Endothelial cell of umbilical vein (primary cell): ENCODE measurements at regions not wholly inside any gene's neighbourhood (a gene's known extent, or its start where the extent isn't known, plus 50 kb on each side); places are given as distances from the start of the nearest gene placed in this dataset.

ENCODE experiments used
- BruUV-seq: library from RNA; stranded (reverse); fragments of 400-500 nt; replicated peaks from 2 replicates; lab custom pipeline; 2021; lab: Mats Ljungman, UMichigan
- CTCF ChIA-PET: fragments of 300-600, 350-600 bp; sonication (Branson Sonifier 250); formaldehyde crosslinking; loops from one replicate; lab custom pipeline; 2021; ENCODE audit warnings: antibody characterized with exemption, inconsistent platforms; lab: Charles Lee
- POLR2A ChIA-PET: fragments of 300-600, 350-600 bp; sonication (Branson Sonifier 250); formaldehyde crosslinking; loops from one replicate; lab custom pipeline; 2021; ENCODE audit warnings: antibody characterized with exemption, inconsistent platforms; lab: Charles Lee
- DNase-seq: peaks from one replicate; pipeline ENCODE4 v3.0.0-alpha.2; 2011; ENCODE audit warnings: low read depth, low spot score
- FAIRE-seq: peaks from 2 replicates; lab custom pipeline; 2011; peaks lifted over from hg19 to GRCh38; lab: Jason Lieb, UNC
- H2AFZ ChIP-seq: 2 replicates; pipeline ENCODE4 v1.6.0; 2012; ENCODE audit warnings: low read depth, low read length, control low read depth, inconsistent platforms
- H3K27ac ChIP-seq: 2 replicates; pipeline ENCODE4 v1.5.1; 2011; ENCODE audit warnings: low read depth, mild to moderate bottlenecking, control low read depth, low read length, moderate library complexity; ENCODE audit not compliant: insufficient read depth
- H3K27me3 ChIP-seq, 2 experiments: 2 replicates each; pipeline versions ENCODE4 v1.6.0 to v1.6.1; 2011; ENCODE audit warnings: low read length in 2 of 2, mixed read lengths in 1 of 2; ENCODE audit not compliant: control insufficient read depth in 2 of 2, insufficient read depth in 2 of 2
- H3K36me3 ChIP-seq, 2 experiments: 2 replicates in 1 of 2; 3 replicates in 1 of 2; pipeline ENCODE4 v1.5.1; 2011; ENCODE audit warnings: low read length in 2 of 2, mild to moderate bottlenecking in 1 of 2, moderate library complexity in 1 of 2; ENCODE audit not compliant: control insufficient read depth in 2 of 2, insufficient read depth in 2 of 2; ENCODE audit errors: extremely low read depth in 1 of 2
- H3K4me1 ChIP-seq: 3 replicates; pipeline ENCODE4 v1.5.1; 2011; ENCODE audit warnings: mild to moderate bottlenecking, low read length; ENCODE audit not compliant: control insufficient read depth, insufficient read depth; ENCODE audit errors: extremely low read depth
- H3K4me2 ChIP-seq: 2 replicates; pipeline ENCODE4 v1.6.1; 2011; ENCODE audit warnings: low read length, control low read depth, mixed read lengths; ENCODE audit not compliant: insufficient read depth
- H3K4me3 ChIP-seq, 3 experiments: fragments of 200-600 bp in 1 of 3; sonication (generic), shearing (Covaris generic) in 1 of 3; replicated peaks in 1 of 3; 2 replicates each; pipeline ENCODE4 v1.5.1; 2011 to 2016; ENCODE audit warnings: control low read depth in 3 of 3, low read length in 3 of 3, mild to moderate bottlenecking in 2 of 3, inconsistent platforms in 1 of 3, low read depth in 1 of 3, moderate library complexity in 1 of 3; ENCODE audit not compliant: insufficient read depth in 1 of 3
- H3K79me2 ChIP-seq: 2 replicates; pipeline ENCODE4 v1.6.0; 2012; ENCODE audit warnings: low read length, inconsistent platforms; ENCODE audit not compliant: control insufficient read depth, insufficient read depth
- H3K9ac ChIP-seq: replicated peaks from 2 replicates; pipeline ENCODE3; 2011; ENCODE audit warnings: low read length, control low read depth; ENCODE audit not compliant: insufficient read depth; ENCODE audit errors: extremely low read depth
- H3K9me1 ChIP-seq: replicated peaks from 3 replicates; pipeline ENCODE4 v1.6.0; 2011; ENCODE audit warnings: mild to moderate bottlenecking, low read length; ENCODE audit not compliant: control insufficient read depth, insufficient read depth; ENCODE audit errors: extremely low read depth
- H3K9me3 ChIP-seq: replicated peaks from 2 replicates; pipeline ENCODE4 v1.5.1; 2012; ENCODE audit warnings: low read length, inconsistent platforms; ENCODE audit not compliant: control insufficient read depth, insufficient read depth
- H4K20me1 ChIP-seq: replicated peaks from 2 replicates; pipeline ENCODE3; 2011; ENCODE audit warnings: mild to moderate bottlenecking, low read length; ENCODE audit not compliant: control insufficient read depth, insufficient read depth; ENCODE audit errors: extremely low read depth
- EZH2 ChIP-seq: IDR thresholded peaks from 2 replicates; pipeline ENCODE4 v1.6.1; 2012; ENCODE audit warnings: borderline replicate concordance, low read depth, mild to moderate bottlenecking, moderate library complexity, low read length, inconsistent platforms; ENCODE audit not compliant: severe bottlenecking
- FOS ChIP-seq: IDR thresholded peaks from 2 replicates; pipeline ENCODE4 v1.6.1; 2011; ENCODE audit warnings: mild to moderate bottlenecking, low read length, moderate library complexity, borderline replicate concordance; ENCODE audit not compliant: insufficient read depth
- GATA2 ChIP-seq: IDR thresholded peaks from 2 replicates; pipeline ENCODE4 v1.7.0; 2011; ENCODE audit warnings: low read depth, mild to moderate bottlenecking, moderate library complexity, mixed read lengths, low read length; ENCODE audit not compliant: insufficient read length, insufficient read depth
- JUN ChIP-seq: IDR thresholded peaks from 2 replicates; pipeline ENCODE4 v1.6.1; 2011; ENCODE audit warnings: borderline replicate concordance, low read depth; ENCODE audit not compliant: insufficient read length, insufficient read depth
- MYC ChIP-seq: IDR thresholded peaks from one replicate; pipeline ENCODE4 v1.6.1; 2011; ENCODE audit warnings: mild to moderate bottlenecking, low read depth, low read length
- POLR2A ChIP-seq: IDR thresholded peaks from 2 replicates; pipeline ENCODE4 v1.6.1; 2012; ENCODE audit warnings: low read depth, mild to moderate bottlenecking, control low read depth, low read length
- POLR2AphosphoS5 ChIP-seq: IDR thresholded peaks from 2 replicates; pipeline ENCODE4 v1.6.1; 2012; ENCODE audit warnings: low read depth, mild to moderate bottlenecking, control low read depth, low read length, moderate library complexity; ENCODE audit not compliant: insufficient read depth
- dilution Hi-C: fragments of 300-500 bp; cut with MboI; formaldehyde crosslinking; loops from one replicate; pipeline ENCODE4 v1.15.0; 2019; ENCODE audit warnings: low sequenced_read_pairs; ENCODE audit not compliant: extremely low pct_ligation_motif_present
- intact Hi-C: fragments of 100-400 bp; cut with micrococcal nuclease; formaldehyde crosslinking; loops from one replicate; pipeline ENCODE4 v1.10.0; 2022
- TF ChIP-seq, protein P1 (sequence below): IDR thresholded peaks from 2 replicates; pipeline ENCODE4 v1.6.1; 2011; ENCODE audit not compliant: insufficient read depth, insufficient read length
- TF ChIP-seq, protein P2 (sequence below), 2 donors: IDR thresholded peaks; 1 replicate in 1 of 2; 2 replicates in 1 of 2; pipeline ENCODE4 v1.5.1; 2011; ENCODE audit warnings: low read length in 2 of 2, mild to moderate bottlenecking in 2 of 2, moderate library complexity in 2 of 2, control low read depth in 1 of 2, inconsistent platforms in 1 of 2, low read depth in 1 of 2; ENCODE audit not compliant: insufficient read depth in 1 of 2; ENCODE audit errors: extremely low read depth in 1 of 2

DNA sequence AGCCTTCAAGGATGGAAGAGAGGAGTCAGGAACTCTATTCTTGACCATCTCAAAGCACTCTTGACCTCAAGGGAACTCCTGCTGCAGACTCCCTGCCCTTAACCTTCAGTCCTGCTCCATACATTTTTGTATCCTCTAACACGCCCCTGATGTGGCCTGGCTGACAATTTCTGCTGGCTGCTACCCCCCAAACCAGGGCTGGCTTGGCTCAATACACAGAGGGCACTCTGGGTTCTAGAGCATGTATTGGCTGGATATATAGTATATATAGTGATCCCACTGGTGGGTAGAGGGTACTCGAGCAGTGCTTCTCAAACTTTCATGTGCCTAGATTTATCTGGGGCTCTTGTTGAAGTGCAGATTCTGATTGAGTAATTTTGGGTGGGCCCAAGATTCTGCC is 101.9 kb downstream of the SMIM20 start:
- intact Hi-C loops, result no loop called here
- Histone ChIP-seq H4K20me1 (no peaks in the 10 kb centered on the region), H3K36me3 (no peaks in the 10 kb centered on the region), H3K4me2 (no peak overlapping the region), H3K9me3 (no peaks in the 10 kb centered on the region), H3K79me2 (no peaks in the 10 kb centered on the region), H3K9ac (no peak overlapping the region), H3K27me3 (no peaks in the 10 kb centered on the region), H3K4me3 (no peak overlapping the region), H3K4me1 (no peaks in the 10 kb centered on the region), H3K9me1 (no peaks in the 10 kb centered on the region), H3K27ac (no peak overlapping the region), H2AFZ (no peak overlapping the region)
- DNase-seq (no peak), FAIRE-seq (no peak)
- TF ChIP-seq POLR2A, result no peak
- no peak for TF ChIP-seq EZH2
- TF ChIP-seq, protein P1, sequence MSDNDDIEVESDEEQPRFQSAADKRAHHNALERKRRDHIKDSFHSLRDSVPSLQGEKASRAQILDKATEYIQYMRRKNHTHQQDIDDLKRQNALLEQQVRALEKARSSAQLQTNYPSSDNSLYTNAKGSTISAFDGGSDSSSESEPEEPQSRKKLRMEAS, result no peak
- TF ChIP-seq FOS, result no peak
- no peak for TF ChIP-seq GATA2
- TF ChIP-seq, protein P2, sequence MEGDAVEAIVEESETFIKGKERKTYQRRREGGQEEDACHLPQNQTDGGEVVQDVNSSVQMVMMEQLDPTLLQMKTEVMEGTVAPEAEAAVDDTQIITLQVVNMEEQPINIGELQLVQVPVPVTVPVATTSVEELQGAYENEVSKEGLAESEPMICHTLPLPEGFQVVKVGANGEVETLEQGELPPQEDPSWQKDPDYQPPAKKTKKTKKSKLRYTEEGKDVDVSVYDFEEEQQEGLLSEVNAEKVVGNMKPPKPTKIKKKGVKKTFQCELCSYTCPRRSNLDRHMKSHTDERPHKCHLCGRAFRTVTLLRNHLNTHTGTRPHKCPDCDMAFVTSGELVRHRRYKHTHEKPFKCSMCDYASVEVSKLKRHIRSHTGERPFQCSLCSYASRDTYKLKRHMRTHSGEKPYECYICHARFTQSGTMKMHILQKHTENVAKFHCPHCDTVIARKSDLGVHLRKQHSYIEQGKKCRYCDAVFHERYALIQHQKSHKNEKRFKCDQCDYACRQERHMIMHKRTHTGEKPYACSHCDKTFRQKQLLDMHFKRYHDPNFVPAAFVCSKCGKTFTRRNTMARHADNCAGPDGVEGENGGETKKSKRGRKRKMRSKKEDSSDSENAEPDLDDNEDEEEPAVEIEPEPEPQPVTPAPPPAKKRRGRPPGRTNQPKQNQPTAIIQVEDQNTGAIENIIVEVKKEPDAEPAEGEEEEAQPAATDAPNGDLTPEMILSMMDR (IDR thresholded peaks at IDR 0.05; ENCODE audit: extremely low read depth in 1 of 2, insufficient read depth in 1 of 2, low read depth in 1 of 2, low read length in 2 of 2), result no peak
- no peak for TF ChIP-seq JUN
- no peak for TF ChIP-seq MYC
- no peak for TF ChIP-seq POLR2AphosphoS5
- BruUV-seq, result no TSS peak
- POLR2A ChIA-PET, result no interaction called here
- dilution Hi-C loops, result no loop called here
- CTCF ChIA-PET, result no interaction called here
